A549 (cell line): ENCODE measurements at regions not wholly inside any gene's neighbourhood (a gene's known extent, or its start where the extent isn't known, plus 50 kb on each side); places are given as distances from the start of the nearest gene placed in this dataset.
"Not testable (repeated sequence)": the region's sequence is repeated elsewhere in the genome, so short reads cannot be mapped to it uniquely, and the experiment has no call there.

Experiments
- ATAC-seq, 2 experiments: fragments of 200-7000 bp in 1 of 2; fragments of >200 bp in 1 of 2; cut with Nextera tagmentation in 1 of 2; cut with Tn5 transposase in 1 of 2; 3 replicates each; pipeline versions ENCODE4 v1.8.0 to v1.9.1; 2018 to 2020; ENCODE audit warnings: mild to moderate bottlenecking in 1 of 2, moderate library complexity in 1 of 2
- CTCF ChIA-PET: fragments of 300-600 bp; sonication (Branson Sonifier 250); formaldehyde crosslinking; extraction: SDS; loops from one replicate; lab custom pipeline; 2021; ENCODE audit warnings: antibody characterized with exemption, inconsistent platforms; lab: Yijun Ruan, JAX
- POLR2A ChIA-PET: fragments of 350-600 bp; formaldehyde crosslinking; extraction: SDS; loops from one replicate; lab custom pipeline; 2021; ENCODE audit warnings: antibody characterized with exemption, inconsistent platforms; lab: Yijun Ruan, JAX
- DNase-seq, 2 experiments: peaks; one replicate each; pipeline versions ENCODE4 v3.0.0 to v3.0.0-alpha.2; 2011 to 2016; ENCODE audit warnings: low read depth in 1 of 2, low spot score in 1 of 2
- FAIRE-seq: peaks from 2 replicates; lab custom pipeline; 2011; peaks lifted over from hg19 to GRCh38; lab: Jason Lieb, UNC
- H3K27ac ChIP-seq, 2 experiments: fragments of >200 bp; sonication (Bioruptor Twin); formaldehyde crosslinking; 3 replicates each; pipeline ENCODE4 v1.5.1; 2016 to 2017
- H3K4me1 ChIP-seq: fragments of >200 bp; sonication (Bioruptor Twin); formaldehyde crosslinking; 3 replicates; pipeline ENCODE4 v1.6.1; 2016
- H3K4me2 ChIP-seq: fragments of >200 bp; sonication (Bioruptor Twin); formaldehyde crosslinking; 3 replicates; pipeline ENCODE4 v1.6.1; 2016
- H3K4me3 ChIP-seq: fragments of >200 bp; sonication (Bioruptor Twin); formaldehyde crosslinking; 3 replicates; pipeline ENCODE4 v1.5.1; 2016
- H3K9me3 ChIP-seq: fragments of >200 bp; sonication (Bioruptor Twin); formaldehyde crosslinking; 3 replicates; pipeline ENCODE4 v1.6.1; 2016
- BHLHE40 ChIP-seq: IDR thresholded peaks from 2 replicates; pipeline ENCODE4 v1.6.1; 2012; ENCODE audit warnings: low read depth, low read length, inconsistent platforms
- CBX2 ChIP-seq: fragments of 200-600 bp; sonication (generic); IDR thresholded peaks from 2 replicates; pipeline ENCODE4 v1.6.1; 2016; ENCODE audit warnings: low read depth, mild to moderate bottlenecking, borderline replicate concordance
- CBX8 ChIP-seq: fragments of 200-600 bp; sonication (generic); IDR thresholded peaks from 2 replicates; pipeline ENCODE4 v1.6.1; 2016
- CEBPB ChIP-seq, 2 experiments: fragments of >200 bp in 1 of 2; sonication (Bioruptor Twin) in 1 of 2; formaldehyde crosslinking in 1 of 2; IDR thresholded peaks; 2 replicates each; pipeline ENCODE4 v1.6.1; 2012 to 2016
- FOSB ChIP-seq: fragments of 250-450 bp; sonication (Bioruptor Pico); IDR thresholded peaks from 2 replicates; pipeline ENCODE4 v1.5.0; 2020; ENCODE audit warnings: mild to moderate bottlenecking, moderate library complexity
- HDAC2 ChIP-seq: fragments of 200-600 bp; sonication (generic); IDR thresholded peaks from 2 replicates; pipeline ENCODE4 v1.6.1; 2016
- HEYL ChIP-seq: fragments of 250-450 bp; sonication (Bioruptor Pico); IDR thresholded peaks from 2 replicates; pipeline ENCODE4 v1.8.0; 2021; ENCODE audit warnings: mild to moderate bottlenecking, moderate library complexity
- HOXA7 ChIP-seq: fragments of 250-450 bp; sonication (Bioruptor Pico); IDR thresholded peaks from 2 replicates; pipeline ENCODE4 v1.5.0; 2020; ENCODE audit warnings: mild to moderate bottlenecking, moderate library complexity
- MAFK ChIP-seq: fragments of 450-650 bp; IDR thresholded peaks from 2 replicates; pipeline ENCODE4 v1.6.1; 2014; ENCODE audit not compliant: partially characterized antibody
- MAZ ChIP-seq: fragments of 150-350 bp; IDR thresholded peaks from 2 replicates; pipeline ENCODE4 v1.6.1; 2014; ENCODE audit warnings: antibody characterized with exemption, low read depth, low read length, borderline replicate concordance
- NR3C1 ChIP-seq: fragments of >200 bp; sonication (Bioruptor Twin); formaldehyde crosslinking; IDR thresholded peaks from 3 replicates; pipeline ENCODE4 v1.6.1; 2017
- POLR2A ChIP-seq: IDR thresholded peaks from 2 replicates; pipeline ENCODE4 v1.6.1; 2012; ENCODE audit warnings: mild to moderate bottlenecking, low read length
- RAD21 ChIP-seq, 2 experiments: fragments of >200 bp in 1 of 2; sonication (Bioruptor Twin) in 1 of 2; formaldehyde crosslinking in 1 of 2; IDR thresholded peaks in 1 of 2; conservative IDR thresholded peaks in 1 of 2; 2 replicates in 1 of 2; 3 replicates in 1 of 2; pipeline ENCODE4 v1.6.1; 2012 to 2018; ENCODE audit warnings: inconsistent platforms in 1 of 2
- RARB ChIP-seq: fragments of 250-450 bp; sonication (Bioruptor Pico); IDR thresholded peaks from 2 replicates; pipeline ENCODE4 v1.8.0; 2021; ENCODE audit warnings: mild to moderate bottlenecking, moderate library complexity
- RCOR1 ChIP-seq: fragments of 150-350 bp; IDR thresholded peaks from 2 replicates; pipeline ENCODE4 v1.6.1; 2014; ENCODE audit warnings: antibody characterized with exemption, low read length, low read depth
- RFX5 ChIP-seq: fragments of 450-650 bp; IDR thresholded peaks from 2 replicates; pipeline ENCODE4 v1.7.1; 2014; ENCODE audit warnings: antibody characterized with exemption, mild to moderate bottlenecking, moderate library complexity
- SMC3 ChIP-seq: fragments of >200 bp; sonication (Bioruptor Twin); formaldehyde crosslinking; IDR thresholded peaks from 3 replicates; pipeline ENCODE4 v1.6.1; 2018; ENCODE audit warnings: inconsistent platforms
- SREBF2 ChIP-seq: fragments of 450-650 bp; IDR thresholded peaks from 2 replicates; pipeline ENCODE4 v1.6.1; 2014; ENCODE audit warnings: mild to moderate bottlenecking, moderate library complexity
- WGBS: methylation state at CpG from one replicate; pipeline ENCODE4 v1.1.6; 2017; ENCODE audit errors: missing lambda C conversion rate; 5-methylcytosine and 5-hydroxymethylcytosine counted together
- TF ChIP-seq, protein P1 (sequence below): fragments of >200 bp; sonication (Bioruptor Twin); formaldehyde crosslinking; IDR thresholded peaks from 3 replicates; pipeline ENCODE4 v1.5.1; 2016
- TF ChIP-seq, protein P2 (sequence below): fragments of 250-450 bp; sonication (Bioruptor Pico); IDR thresholded peaks from 2 replicates; pipeline ENCODE4 v1.5.0; 2020; ENCODE audit warnings: low read depth, mild to moderate bottlenecking, moderate library complexity
- TF ChIP-seq, protein P3 (sequence below): IDR thresholded peaks from 2 replicates; pipeline ENCODE4 v1.6.1; 2012; ENCODE audit warnings: low read depth, borderline replicate concordance

DNA sequence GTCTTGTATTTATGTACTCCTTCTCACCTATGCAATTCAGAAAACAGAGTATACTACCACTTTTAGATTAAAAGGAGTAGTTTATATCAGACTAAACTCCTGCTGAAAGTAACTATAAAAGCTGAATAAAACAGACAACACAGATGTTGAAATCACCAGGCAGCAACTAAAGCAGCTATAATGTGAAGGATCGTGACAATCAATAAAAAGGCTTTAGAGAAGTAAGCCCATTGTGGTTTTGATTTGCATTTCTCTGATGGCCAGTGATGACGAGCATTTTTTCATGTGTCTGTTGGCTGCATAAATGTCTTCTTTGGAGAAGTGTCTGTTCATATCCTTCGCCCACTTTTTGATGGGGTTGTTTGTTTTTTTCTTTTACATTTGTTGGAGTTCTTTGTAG lies 152.1 kb upstream of the MB21D2 start:
- CTCF ChIA-PET, POLR2A ChIA-PET, DNase-seq, ATAC-seq, H3K9me3 ChIP-seq, H3K4me3 ChIP-seq, H3K27ac ChIP-seq, H3K4me1 ChIP-seq, FAIRE-seq, H3K4me2 ChIP-seq: not testable (repeated sequence)
- WGBS: 6% methylated on average over 3 of the region's 3 CpGs

DNA sequence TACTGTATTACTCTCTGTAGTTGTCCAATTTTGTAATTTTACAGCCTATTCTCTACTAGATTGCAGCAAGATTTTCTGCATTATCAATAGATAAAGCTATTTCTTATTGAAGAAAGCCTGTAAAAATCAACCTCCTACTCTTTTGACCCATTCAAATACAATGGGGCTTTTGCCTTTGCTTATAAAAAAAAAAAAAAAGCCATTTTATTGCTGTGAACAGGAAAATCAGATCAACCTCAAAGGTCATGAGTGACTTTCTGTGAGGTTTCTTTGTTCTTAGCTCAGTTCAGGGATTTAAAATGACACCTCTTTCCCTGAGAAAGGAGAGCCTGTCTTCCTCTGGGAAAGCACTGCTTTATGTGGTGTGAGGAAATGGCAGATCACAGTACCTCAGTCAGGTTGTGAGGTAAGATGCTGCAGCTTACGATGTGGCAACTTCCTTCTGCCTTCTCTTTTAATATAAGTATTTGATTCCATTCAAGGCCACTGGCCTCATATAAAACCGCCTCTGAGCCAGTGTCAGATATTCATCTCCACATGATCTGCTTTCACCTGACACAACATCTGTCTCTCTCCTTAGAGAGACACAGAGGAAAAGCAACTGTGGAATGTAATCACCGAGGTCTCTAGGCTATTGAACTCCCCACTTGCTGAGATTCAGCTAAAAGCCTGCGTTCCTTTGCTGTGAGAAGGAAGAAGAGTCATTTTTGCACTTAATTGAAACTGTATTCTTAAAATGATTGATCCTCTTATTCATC lies 161.5 kb upstream of the MB21D2 start:
- FAIRE-seq (no peak), ATAC-seq (no peak), DNase-seq (no peak)
- Histone ChIP-seq H3K4me2 (no peak overlapping the region), H3K4me1 (no peaks in the 10 kb centered on the region), H3K9me3 (no peaks in the 10 kb centered on the region), H3K27ac (no peak overlapping the region), H3K4me3 (no peak overlapping the region)
- no peak for TF ChIP-seq POLR2A
- TF ChIP-seq BHLHE40: no peak
- TF ChIP-seq MAFK: no peak
- TF ChIP-seq MAZ: no peak
- TF ChIP-seq HDAC2: no peak
- TF ChIP-seq RARB (CRISPR knock-in tag): no peak
- no peak for TF ChIP-seq RFX5
- TF ChIP-seq, protein P1, sequence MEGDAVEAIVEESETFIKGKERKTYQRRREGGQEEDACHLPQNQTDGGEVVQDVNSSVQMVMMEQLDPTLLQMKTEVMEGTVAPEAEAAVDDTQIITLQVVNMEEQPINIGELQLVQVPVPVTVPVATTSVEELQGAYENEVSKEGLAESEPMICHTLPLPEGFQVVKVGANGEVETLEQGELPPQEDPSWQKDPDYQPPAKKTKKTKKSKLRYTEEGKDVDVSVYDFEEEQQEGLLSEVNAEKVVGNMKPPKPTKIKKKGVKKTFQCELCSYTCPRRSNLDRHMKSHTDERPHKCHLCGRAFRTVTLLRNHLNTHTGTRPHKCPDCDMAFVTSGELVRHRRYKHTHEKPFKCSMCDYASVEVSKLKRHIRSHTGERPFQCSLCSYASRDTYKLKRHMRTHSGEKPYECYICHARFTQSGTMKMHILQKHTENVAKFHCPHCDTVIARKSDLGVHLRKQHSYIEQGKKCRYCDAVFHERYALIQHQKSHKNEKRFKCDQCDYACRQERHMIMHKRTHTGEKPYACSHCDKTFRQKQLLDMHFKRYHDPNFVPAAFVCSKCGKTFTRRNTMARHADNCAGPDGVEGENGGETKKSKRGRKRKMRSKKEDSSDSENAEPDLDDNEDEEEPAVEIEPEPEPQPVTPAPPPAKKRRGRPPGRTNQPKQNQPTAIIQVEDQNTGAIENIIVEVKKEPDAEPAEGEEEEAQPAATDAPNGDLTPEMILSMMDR: no peak
- TF ChIP-seq CEBPB (IDR thresholded peaks at IDR 0.05): no peak
- TF ChIP-seq RCOR1: no peak
- no peak for TF ChIP-seq HEYL (CRISPR knock-in tag)
- TF ChIP-seq FOSB (CRISPR knock-in tag): no peak
- TF ChIP-seq, protein P2, sequence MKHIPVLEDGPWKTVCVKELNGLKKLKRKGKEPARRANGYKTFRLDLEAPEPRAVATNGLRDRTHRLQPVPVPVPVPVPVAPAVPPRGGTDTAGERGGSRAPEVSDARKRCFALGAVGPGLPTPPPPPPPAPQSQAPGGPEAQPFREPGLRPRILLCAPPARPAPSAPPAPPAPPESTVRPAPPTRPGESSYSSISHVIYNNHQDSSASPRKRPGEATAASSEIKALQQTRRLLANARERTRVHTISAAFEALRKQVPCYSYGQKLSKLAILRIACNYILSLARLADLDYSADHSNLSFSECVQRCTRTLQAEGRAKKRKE (CRISPR knock-in tag): no peak
- no peak for TF ChIP-seq HOXA7
- TF ChIP-seq CBX8: no peak
- TF ChIP-seq NR3C1: no peak
- no peak for TF ChIP-seq RAD21 (conservative IDR thresholded peaks at IDR 0.05 in 1 of 2, IDR thresholded peaks at IDR 0.05 in 1 of 2)
- no peak for TF ChIP-seq SMC3
- WGBS: 22% methylated on average over 4 of the region's 4 CpGs
- CTCF ChIA-PET: interaction anchor here (0.6 kb wide), 1 partner anchor 427 kb away, joined by 3 read pairs; no protein-coding TSS in a partner anchor
- POLR2A ChIA-PET: no interaction called here

DNA sequence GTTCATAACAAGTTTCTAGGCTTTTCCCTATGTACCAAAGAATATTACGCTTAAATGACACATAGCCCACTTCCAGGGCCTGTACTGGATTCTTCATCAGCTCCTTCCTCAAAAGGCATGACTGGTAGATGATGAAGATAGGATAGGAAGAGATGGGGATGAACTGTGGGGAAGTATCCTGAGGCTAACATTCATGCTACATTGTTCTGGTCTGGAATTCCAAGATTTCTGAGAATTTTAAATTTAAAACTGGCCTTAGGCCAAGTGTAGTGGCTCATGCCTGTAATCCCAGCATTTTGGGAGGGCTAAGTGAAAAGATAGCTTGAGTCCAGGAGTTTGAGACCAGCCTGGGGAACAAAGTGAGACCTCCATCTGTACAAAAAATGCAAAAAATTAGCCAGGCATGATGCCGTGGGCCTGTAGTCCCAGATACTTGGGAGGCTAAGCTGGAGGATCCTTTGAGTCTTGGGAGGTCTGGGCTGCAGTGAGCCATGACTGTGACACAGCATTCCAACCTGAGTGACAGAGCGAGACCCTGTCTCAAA lies 160.1 kb upstream of the PLAAT1 start:
- Histone ChIP-seq H3K27ac (no peak overlapping the region), H3K9me3 (no peaks in the 10 kb centered on the region), H3K4me2 (no peak overlapping the region), H3K4me1 (no peaks in the 10 kb centered on the region), H3K4me3 (no peak overlapping the region)
- 46% methylated on average over 3 of the region's 3 CpGs for WGBS
- ATAC-seq (no peak), DNase-seq (no peak), FAIRE-seq (no peak)
- ChIA-PET POLR2A (no interaction called here), CTCF (no interaction called here)
- TF ChIP-seq, protein P1: no peak
- TF ChIP-seq, protein P3, sequence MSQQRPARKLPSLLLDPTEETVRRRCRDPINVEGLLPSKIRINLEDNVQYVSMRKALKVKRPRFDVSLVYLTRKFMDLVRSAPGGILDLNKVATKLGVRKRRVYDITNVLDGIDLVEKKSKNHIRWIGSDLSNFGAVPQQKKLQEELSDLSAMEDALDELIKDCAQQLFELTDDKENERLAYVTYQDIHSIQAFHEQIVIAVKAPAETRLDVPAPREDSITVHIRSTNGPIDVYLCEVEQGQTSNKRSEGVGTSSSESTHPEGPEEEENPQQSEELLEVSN: no peak
- TF ChIP-seq SREBF2: no peak
- TF ChIP-seq RFX5: no peak
- no peak for TF ChIP-seq CBX2
